GM04503 (cell line): ENCODE measurements at regions not wholly inside any gene's neighbourhood (a gene's known extent, or its start where the extent isn't known, plus 50 kb on each side); places are given as distances from the start of the nearest gene placed in this dataset.
"Not testable (repeated sequence)": the region's sequence is repeated elsewhere in the genome, so short reads cannot be mapped to it uniquely, and the experiment has no call there.

Experiments
- DNase-seq: peaks from one replicate; pipeline ENCODE4 v3.0.0-alpha.2; 2012; ENCODE audit warnings: low read depth

DNA sequence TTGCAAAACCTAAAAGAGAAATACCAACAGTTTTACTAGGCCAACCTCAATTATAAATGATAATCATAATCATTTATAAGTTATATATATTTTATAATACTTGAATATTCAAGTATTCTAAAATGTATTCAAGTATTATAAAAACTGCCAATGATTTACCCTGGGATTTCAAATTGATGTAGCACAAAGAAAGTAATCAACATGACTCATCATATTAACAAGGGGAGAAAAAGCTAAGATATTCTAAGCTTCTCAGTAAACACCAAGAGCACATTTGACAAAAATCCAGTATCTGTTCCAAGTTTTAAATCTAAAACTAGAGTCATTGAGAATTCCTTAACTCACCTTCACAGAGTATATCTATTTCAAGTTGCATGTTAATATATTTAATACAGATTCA is 56.1 kb downstream of the CAPZA3 start:
- DNase-seq = no peak

DNA sequence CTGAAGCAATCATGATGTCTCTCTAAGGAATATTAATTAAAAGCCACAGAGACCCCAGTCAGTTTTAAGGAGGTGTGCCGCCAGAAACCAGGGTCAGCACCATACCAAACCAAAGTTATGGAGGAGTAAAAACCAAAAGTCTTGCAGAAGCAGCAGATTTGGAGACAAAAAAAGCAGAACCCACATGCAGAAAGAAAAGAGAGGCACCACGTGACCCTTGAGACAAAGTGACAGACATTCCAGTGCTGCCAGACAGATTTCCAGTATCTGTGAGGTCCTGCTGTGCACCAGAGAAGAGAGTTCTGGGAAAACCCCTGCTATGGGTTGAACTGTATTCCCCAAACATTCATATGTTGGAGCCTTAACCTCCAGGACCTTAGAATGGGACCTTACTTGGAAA is 59.7 kb downstream of the CAPZA3 start:
- no peak for DNase-seq

DNA sequence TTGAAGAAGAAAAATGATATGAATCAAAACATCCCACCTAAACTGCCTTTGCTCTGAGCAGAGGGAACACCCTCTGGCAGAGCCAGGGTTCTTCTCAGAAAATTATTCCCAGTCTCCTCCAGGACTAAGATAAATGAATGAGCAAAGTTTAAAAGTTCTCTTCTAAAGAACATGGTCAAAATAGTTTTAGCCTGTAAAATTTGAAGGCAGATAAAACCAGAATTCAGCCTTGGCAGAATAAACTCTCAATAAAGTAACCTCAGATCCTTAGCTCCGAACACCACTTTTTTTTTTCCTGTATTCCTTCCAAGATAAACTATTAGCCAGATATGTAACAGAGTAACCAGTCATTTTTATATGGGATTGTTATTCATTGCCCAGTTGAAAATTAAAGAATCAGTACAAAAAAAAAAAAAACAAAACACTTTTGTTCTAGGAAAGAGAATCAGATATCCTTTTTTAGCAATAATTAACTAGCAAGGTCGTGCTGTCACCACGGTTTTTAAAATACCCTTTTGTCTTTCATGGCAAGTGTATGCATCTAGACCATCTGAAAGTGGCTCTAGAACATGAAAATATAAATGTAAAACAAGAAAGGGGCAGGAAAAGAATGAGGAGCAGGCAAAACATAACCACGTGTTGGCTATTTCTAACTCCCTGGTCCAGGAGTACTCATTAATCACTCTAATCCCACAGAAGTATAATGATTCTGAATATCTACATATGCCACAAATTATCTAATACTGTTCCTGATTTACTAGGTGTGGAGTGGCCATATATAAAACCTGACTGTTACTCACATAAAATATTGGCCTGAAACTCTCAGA is 60.8 kb downstream of the CAPZA3 start:
- DNase-seq = no peak

GRCh38 chr12:18799561-18799960 is 61.6 kb downstream of the CAPZA3 start:
- DNase-seq = no peak

DNA sequence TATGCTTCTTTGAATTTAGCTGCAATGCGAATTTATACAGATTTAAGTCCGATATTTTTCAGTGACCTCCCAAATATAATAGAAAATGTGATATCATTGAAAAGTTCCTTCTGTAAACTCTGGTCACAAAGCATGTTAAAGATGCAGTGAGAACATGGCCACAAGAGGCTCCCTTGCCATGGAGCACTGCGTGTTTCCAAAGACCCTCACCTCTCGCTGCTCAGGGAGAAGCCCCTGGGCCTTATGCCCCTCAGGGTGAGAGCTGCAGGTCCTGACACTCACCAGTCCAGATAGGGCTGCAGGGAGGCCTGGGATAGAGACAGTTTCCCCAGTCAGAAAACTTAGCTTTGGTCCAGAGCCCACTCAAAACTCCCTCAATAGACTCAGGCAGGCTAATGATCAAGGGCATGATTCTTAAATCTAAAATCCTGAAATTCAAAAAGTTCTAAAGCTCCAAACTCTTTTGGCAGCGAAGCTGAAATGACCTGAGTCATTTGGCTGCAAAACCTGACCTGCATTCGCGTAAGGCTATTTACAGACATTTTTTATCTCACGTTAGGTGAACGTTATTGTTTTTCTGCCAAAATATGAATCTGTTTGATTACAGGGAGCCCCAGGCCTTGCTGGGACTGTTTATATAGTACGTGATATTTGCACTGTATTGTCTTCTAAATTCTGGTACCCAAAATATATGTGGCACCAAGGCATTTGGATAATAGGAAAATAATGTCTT is 67.8 kb downstream of the CAPZA3 start:
- DNase-seq = no peak

GRCh38 chr12:18807714-18808113 is 69.8 kb downstream of the CAPZA3 start:
- no peak for DNase-seq

DNA sequence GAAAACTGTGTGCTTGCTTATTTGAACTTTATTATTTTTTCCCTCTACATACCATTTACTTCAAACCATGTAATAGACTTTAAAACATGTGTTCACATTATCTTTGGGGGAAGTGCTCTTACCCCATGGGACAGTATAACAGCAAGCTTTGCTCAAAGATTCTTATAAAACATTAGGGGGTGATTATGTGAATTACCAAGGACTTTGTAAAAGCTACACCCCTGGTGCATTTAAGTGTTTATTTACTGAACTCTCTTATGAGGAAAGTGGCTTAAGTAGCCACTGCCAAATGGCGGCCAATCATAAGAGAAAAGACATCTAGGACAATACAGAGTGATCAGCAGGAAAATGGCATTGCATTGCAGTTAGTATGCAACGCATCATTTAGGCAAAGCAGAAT is 70.3 kb downstream of the CAPZA3 start:
- no peak for DNase-seq

GRCh38 chr12:18810537-18811253 is 72.8 kb downstream of the CAPZA3 start:
- no peak for DNase-seq

- no peak for DNase-seq
These were observed 73.4 kb downstream of the CAPZA3 start for GRCh38 chr12:18811273-18811672.

- no peak for DNase-seq
These were observed 75.8 kb downstream of the CAPZA3 start for GRCh38 chr12:18813753-18814152.

DNA sequence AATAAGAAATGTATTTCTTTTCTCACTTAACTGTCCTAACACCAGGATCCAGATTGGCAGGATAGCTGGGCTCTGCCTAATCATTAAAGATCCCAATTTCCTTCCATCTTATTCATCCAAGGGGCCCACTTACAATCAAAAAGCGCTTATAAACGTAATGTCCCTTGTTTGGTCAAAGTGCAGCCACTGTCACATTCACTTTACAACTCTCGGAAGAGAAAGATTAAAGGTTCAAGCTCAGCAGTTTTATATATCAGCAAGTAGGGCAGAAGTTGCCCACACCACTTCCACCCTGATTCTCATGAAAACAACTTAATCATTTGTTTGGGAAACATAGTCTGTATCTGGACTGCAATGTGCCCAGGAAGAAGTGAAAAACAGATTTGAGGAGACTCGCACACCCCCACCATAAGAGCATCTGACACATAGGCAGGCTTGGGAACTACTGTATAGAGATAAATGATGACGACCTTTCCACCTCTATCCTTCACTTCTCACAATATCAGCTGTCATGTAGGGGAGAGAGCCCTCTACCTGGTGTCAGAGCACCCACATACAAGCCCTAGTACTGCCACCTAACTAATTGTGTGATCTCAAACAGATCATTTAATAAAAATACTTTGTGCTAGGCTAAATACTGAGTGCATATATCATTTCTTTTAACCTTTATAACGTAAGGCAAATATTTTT is 80.8 kb downstream of the CAPZA3 start:
- no peak for DNase-seq

GRCh38 chr12:18819484-18819883 is 81.6 kb downstream of the CAPZA3 start:
- DNase-seq = no peak

- DNase-seq = no peak
These were observed 85.5 kb downstream of the CAPZA3 start for GRCh38 chr12:18823461-18823860.

DNA sequence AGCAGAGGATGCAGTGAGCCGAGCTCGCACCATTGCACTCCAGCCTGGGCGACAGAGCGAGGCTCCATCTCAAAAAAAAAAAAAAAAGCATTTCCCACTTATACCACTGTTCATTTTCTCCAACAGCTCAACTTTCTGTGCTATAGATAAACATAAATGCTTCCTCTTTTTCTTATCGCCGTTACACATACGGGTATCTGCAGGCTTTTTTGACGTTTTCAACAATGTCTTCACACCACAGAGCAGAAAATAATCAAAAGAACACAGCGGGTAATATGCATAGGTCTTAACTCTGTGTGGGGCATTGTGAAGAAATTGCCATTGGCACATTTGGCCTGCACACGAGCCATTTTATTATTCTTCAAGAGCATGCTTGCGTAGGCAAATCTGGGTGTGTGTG is 86.4 kb downstream of the CAPZA3 start:
- no peak for DNase-seq

DNA sequence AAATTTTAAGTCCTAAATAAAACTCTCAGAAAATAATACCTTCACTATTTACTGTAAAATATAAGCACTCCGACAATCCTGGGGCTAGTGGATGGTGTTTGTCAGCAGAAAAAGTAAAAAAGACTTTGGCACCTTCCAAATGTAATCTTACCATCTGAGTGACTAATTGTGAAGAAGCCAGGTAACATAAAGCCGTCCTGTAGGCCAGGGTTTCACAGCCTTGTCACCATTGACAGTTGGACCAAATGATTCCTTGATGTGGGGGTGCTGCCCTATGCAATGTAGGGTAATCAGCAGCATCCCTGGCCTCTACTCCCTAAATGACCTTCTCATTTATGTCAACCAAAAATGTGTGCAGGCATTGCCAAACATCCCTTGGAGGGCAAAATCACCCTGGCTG is 87.2 kb downstream of the CAPZA3 start:
- DNase-seq = no peak

GRCh38 chr12:18827913-18828312 is 90.0 kb downstream of the CAPZA3 start:
- DNase-seq = no peak

- no peak for DNase-seq
These were observed 90.6 kb downstream of the CAPZA3 start for GRCh38 chr12:18828483-18828882.

- DNase-seq = no peak
These were observed 91.1 kb downstream of the CAPZA3 start for GRCh38 chr12:18828987-18829386.

- DNase-seq = not testable (repeated sequence)
These were observed 95.0 kb downstream of the CAPZA3 start for GRCh38 chr12:18832932-18833331.

- no peak for DNase-seq
These were observed 99.1 kb downstream of the CAPZA3 start for GRCh38 chr12:18837025-18837424.

DNA sequence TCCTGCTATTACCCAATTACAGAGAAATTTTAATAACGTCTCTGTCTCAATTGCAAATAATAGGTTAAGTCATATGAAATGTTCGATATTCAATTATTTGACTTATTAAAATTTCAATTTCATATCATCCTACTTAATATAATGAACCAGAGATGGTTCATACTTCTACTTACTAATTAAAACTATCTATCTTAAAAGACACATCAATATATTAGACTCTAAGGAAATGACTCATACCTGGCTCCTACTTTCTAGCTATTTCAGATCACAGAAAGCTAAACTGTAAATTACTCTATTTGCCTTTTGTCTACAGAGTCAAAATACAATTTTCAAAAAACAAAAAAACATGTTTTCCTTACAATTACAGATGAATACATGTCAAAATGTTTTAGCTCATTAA is 99.6 kb downstream of the CAPZA3 start:
- no peak for DNase-seq

- DNase-seq = not testable (repeated sequence)
These were observed 103.1 kb downstream of the CAPZA3 start for GRCh38 chr12:18840997-18841396.
